ENCODE measurements at regions not wholly inside any gene's neighbourhood (a gene's known extent, or its start where the extent isn't known, plus 50 kb on each side); places are given as distances from the start of the nearest gene placed in this dataset.

DNA sequence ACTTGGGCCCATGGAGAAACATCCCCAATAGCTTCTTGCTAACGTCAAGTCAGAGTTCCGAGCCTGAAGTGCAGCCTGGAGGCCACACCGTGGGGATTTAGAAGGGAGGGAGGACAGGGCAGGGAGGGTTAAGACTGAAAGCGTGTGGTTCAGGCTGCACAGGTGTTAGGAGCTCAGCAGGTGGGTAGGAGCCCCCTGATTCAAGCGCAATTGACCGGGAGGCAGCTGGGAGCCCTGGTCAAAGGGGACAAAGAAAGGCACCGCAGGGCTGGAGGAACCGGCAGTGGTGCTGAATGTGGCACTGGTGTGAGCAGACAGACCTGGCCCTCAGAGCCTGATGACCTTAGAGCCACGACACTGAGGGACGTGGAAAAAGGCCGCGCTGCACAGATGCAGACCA is 149.6 kb downstream of the TMEM18 start:
- intact Hi-C loops (cut with DNase I; ENCODE audit: low total_unique reads) = no loop called here
- no peak overlapping the region for H3K27ac ChIP-seq
- H3K4me3 ChIP-seq = no peak overlapping the region
- H3K4me1 ChIP-seq = no peaks in the 10 kb centered on the region
- in situ Hi-C loops (cut with MboI; ENCODE audit: low sequenced_read_pairs in 4 of 4) = no loop called here
- TF ChIP-seq, protein P1, sequence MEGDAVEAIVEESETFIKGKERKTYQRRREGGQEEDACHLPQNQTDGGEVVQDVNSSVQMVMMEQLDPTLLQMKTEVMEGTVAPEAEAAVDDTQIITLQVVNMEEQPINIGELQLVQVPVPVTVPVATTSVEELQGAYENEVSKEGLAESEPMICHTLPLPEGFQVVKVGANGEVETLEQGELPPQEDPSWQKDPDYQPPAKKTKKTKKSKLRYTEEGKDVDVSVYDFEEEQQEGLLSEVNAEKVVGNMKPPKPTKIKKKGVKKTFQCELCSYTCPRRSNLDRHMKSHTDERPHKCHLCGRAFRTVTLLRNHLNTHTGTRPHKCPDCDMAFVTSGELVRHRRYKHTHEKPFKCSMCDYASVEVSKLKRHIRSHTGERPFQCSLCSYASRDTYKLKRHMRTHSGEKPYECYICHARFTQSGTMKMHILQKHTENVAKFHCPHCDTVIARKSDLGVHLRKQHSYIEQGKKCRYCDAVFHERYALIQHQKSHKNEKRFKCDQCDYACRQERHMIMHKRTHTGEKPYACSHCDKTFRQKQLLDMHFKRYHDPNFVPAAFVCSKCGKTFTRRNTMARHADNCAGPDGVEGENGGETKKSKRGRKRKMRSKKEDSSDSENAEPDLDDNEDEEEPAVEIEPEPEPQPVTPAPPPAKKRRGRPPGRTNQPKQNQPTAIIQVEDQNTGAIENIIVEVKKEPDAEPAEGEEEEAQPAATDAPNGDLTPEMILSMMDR (IDR thresholded peaks at IDR 0.05 in 4 of 5, conservative IDR thresholded peaks at IDR 0.05 in 1 of 5) = no peak
- no peak for TF ChIP-seq POLR2A (IDR thresholded peaks at IDR 0.05)
- H3K27me3 ChIP-seq = no peaks in the 10 kb centered on the region
- no peaks in the 10 kb centered on the region for H3K36me3 ChIP-seq
- DNase-seq (no peak), ATAC-seq (no peak)
- no peaks in the 10 kb centered on the region for H3K9me3 ChIP-seq

DNA sequence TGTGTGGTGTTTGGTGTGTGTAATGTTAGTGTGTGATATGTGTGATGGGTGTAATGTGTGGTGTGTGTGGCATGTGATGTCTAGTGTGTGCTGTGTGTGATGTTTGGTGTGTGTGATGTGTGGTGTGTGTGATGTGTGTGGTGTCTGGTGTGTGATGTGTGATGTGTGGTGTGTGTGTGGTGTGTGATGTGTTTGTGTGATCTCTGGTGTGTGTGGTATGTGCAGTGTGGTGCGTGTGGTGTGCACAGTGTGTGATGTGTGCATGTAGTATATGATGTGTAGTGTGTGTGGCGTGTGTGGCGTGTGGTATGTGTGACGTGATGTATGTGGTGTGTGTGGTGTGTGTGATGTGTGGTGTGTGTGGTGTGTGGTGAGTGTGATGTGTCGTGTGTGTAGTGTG is 150.3 kb downstream of the TMEM18 start:
- Histone ChIP-seq H3K27ac (no peak overlapping the region), H3K4me3 (no peak overlapping the region), H3K36me3 (no peaks in the 10 kb centered on the region), H3K9me3 (no peaks in the 10 kb centered on the region), H3K27me3 (no peaks in the 10 kb centered on the region), H3K4me1 (no peaks in the 10 kb centered on the region)
- in situ Hi-C loops (cut with MboI; ENCODE audit: low sequenced_read_pairs in 4 of 4) = no loop called here
- ATAC-seq = no peak
- DNase-seq = no peak
- intact Hi-C loops (cut with DNase I; ENCODE audit: low total_unique reads) = no loop called here
- TF ChIP-seq, protein P1 (IDR thresholded peaks at IDR 0.05 in 4 of 5, conservative IDR thresholded peaks at IDR 0.05 in 1 of 5) = no peak
- no peak for TF ChIP-seq POLR2A (IDR thresholded peaks at IDR 0.05)

DNA sequence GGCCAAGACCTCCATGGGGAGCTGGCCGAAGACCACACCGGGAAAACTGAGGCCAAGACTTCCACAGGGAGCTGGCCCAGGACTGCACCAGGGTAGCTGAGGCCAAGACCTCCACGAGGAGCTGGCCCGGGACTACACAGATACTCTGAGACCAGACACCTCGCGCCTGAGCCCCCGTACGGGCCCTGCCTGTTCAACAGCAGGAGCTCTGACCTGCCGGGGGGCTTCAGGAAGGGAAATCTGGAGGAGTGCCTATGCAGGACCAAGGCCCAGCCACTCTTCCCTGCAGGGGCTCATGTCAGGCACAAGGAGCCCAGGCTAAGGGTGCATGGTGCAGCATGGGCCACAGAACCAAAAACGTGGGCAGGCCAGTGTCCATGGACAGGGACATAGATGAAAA is 151.6 kb downstream of the TMEM18 start:
- ATAC-seq = no peak

DNA sequence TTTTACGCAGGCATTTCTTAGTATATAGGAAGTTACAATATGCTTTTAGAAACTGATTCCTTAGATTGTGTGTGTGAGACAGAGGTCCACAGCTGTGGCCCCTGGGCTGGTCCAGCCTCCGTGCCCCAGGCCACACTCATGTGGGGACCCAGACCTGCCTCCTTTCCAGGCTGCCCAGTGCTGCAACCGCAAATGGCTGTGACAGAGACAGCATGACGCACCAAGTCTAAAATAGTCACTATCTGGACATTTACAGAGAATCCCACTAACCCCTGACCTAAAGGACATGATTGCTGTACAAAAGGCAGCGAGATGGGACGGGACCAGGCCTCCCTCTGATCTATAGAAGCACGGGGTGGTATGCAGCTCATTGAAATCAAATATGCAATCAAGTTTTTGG is 152.2 kb downstream of the TMEM18 start:
- Histone ChIP-seq H3K27me3 (no peaks in the 10 kb centered on the region), H3K4me3 (no peak overlapping the region), H3K36me3 (no peaks in the 10 kb centered on the region), H3K27ac (no peak overlapping the region), H3K9me3 (no peaks in the 10 kb centered on the region), H3K4me1 (no peaks in the 10 kb centered on the region)
- no peak for TF ChIP-seq POLR2A (IDR thresholded peaks at IDR 0.05)
- TF ChIP-seq, protein P1 (IDR thresholded peaks at IDR 0.05 in 4 of 5, conservative IDR thresholded peaks at IDR 0.05 in 1 of 5) = no peak
- ATAC-seq (no peak), DNase-seq (no peak)
- in situ Hi-C loops (cut with MboI; ENCODE audit: low sequenced_read_pairs in 4 of 4) (no loop called here), intact Hi-C loops (cut with DNase I; ENCODE audit: low total_unique reads) (no loop called here)

More for the DNA sequence above, 151.6 kb downstream of the TMEM18 start:
- no peaks in the 10 kb centered on the region for H3K4me1 ChIP-seq
- H3K4me3 ChIP-seq = no peak overlapping the region
- no peaks in the 10 kb centered on the region for H3K27me3 ChIP-seq
- no peak overlapping the region for H3K27ac ChIP-seq
- in situ Hi-C loops (cut with MboI; ENCODE audit: low sequenced_read_pairs in 4 of 4) = no loop called here
- TF ChIP-seq, protein P1 (IDR thresholded peaks at IDR 0.05 in 4 of 5, conservative IDR thresholded peaks at IDR 0.05 in 1 of 5) = no peak
- no peak for TF ChIP-seq POLR2A (IDR thresholded peaks at IDR 0.05)
- no peak for DNase-seq
- H3K9me3 ChIP-seq = no peaks in the 10 kb centered on the region
- H3K36me3 ChIP-seq = no peaks in the 10 kb centered on the region
- intact Hi-C loops (cut with DNase I; ENCODE audit: low total_unique reads) = no loop called here

DNA sequence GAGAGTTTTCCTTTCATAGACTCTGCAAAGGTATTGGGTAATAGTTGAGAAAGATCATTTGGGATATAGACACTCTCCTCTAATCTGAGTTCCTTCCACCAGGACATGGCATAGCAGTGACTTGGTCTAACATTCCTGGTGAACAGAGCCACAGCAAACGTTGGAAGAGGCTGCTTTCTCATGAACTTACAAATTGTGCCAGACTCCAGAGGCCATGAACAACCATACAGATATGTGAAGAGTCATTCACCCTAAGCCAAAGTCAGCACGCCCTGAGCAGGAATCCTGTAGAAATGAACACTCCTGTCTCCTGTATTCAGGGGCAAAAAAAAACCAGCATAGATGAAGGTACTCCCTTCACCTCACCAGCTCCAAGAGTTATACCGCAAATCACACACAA is 152.8 kb downstream of the TMEM18 start:
- Histone ChIP-seq H3K27me3 (no peaks in the 10 kb centered on the region), H3K36me3 (no peaks in the 10 kb centered on the region), H3K4me1 (no peaks in the 10 kb centered on the region), H3K4me3 (no peak overlapping the region), H3K27ac (no peak overlapping the region), H3K9me3 (no peaks in the 10 kb centered on the region)
- in situ Hi-C loops (cut with MboI; ENCODE audit: low sequenced_read_pairs in 4 of 4) (no loop called here), intact Hi-C loops (cut with DNase I; ENCODE audit: low total_unique reads) (no loop called here)
- TF ChIP-seq, protein P1 (IDR thresholded peaks at IDR 0.05 in 4 of 5, conservative IDR thresholded peaks at IDR 0.05 in 1 of 5) = no peak
- TF ChIP-seq POLR2A (IDR thresholded peaks at IDR 0.05) = no peak
- DNase-seq (no peak), ATAC-seq (no peak)

Data from gastrocnemius medialis (tissue), 4 donors.